ENCODE measurements at regions not wholly inside any gene's neighbourhood (a gene's known extent, or its start where the extent isn't known, plus 50 kb on each side); places are given as distances from the start of the nearest gene placed in this dataset.

- no peak for DNase-seq
Measured at GRCh38 chr13:38618881-38619280, 68.0 kb upstream of the FREM2 start.

DNA sequence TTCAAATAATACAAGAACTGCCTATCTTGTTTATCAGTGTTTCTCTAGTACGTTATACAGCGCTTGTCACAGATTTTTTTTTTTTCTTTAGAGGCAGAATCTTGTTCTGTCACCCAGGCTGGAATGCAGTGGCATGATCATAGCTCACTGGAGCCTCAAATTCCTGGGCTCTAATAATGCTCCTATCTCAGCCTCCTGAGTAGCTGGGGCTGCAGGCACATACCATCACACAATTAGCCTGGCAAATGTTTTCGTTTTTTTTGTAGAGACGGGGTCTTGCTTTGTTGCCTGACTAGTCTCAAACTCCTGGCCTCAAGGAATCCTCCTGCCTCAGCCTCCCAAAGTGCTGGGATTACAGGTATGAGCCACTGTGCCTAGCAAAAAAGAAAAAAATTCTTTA, 66.0 kb upstream of the FREM2 start:
- DNase-seq, result no peak

- no peak for DNase-seq
Measured at GRCh38 chr13:38624822-38625221, 62.1 kb upstream of the FREM2 start.

DNA sequence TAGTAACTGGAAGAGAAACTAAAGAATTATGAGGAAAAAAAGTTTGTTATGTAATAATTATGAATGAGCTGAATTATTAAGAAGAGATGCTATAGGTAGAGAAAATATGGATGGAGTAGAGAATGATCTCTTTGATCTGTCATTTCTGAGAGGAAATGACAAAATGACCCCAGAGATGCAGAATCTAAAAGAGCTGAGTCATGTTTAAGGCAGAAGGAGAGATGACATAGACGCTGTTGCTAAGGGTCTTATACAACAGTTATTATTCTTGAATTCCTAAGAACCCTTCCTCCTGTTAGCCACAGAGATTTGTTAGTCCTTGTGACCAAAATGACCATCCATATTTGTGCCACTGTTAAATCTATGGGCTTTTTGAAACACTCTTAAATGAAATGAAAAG, 58.3 kb upstream of the FREM2 start:
- no peak for DNase-seq

GRCh38 chr13:38630780-38631179, 56.1 kb upstream of the FREM2 start:
- no peak for DNase-seq

- DNase-seq, result no peak
Measured at GRCh38 chr13:38635030-38635429, 51.8 kb upstream of the FREM2 start.

- no peak for DNase-seq
Measured at GRCh38 chr13:38636073-38636472, 50.8 kb upstream of the FREM2 start.

GRCh38 chr13:38636761-38637160, 50.1 kb upstream of the FREM2 start:
- DNase-seq, result no peak

Data from midbrain (tissue), 1 donor.